OCI-LY3 (cell line): ENCODE measurements at regions not wholly inside any gene's neighbourhood (a gene's known extent, or its start where the extent isn't known, plus 50 kb on each side); places are given as distances from the start of the nearest gene placed in this dataset.
A peak's percentile ranks its signal among the peaks of the same experiment; 100 is the strongest.

Experiments used
- H2AFZ ChIP-seq: fragments of 200-600, 300-600 bp; shearing (Covaris generic); 2 replicates; pipeline ENCODE4 v1.6.0; 2014; ENCODE audit warnings: antibody characterized with exemption, low read depth, low read length
- H3K27ac ChIP-seq: fragments of 200-600, 300-600 bp; sonication (generic); 2 replicates; pipeline ENCODE4 v1.5.1; 2014; ENCODE audit warnings: mild to moderate bottlenecking, low read length, moderate library complexity, mixed read lengths
- H3K27me3 ChIP-seq: fragments of 200-600, 300-600 bp; sonication (generic); 2 replicates; pipeline ENCODE4 v1.6.1; 2014; ENCODE audit warnings: low read depth, low read length, mixed read lengths
- H3K36me3 ChIP-seq: fragments of 200-600, 300-600 bp; sonication (generic); replicated peaks from 2 replicates; pipeline ENCODE3; 2014; ENCODE audit warnings: low read depth, low read length, mixed read lengths
- H3K4me1 ChIP-seq: fragments of 300-600, 200-600 bp; sonication (generic); 2 replicates; pipeline ENCODE4 v1.6.1; 2014; ENCODE audit warnings: low read length, mixed read lengths
- H3K4me2 ChIP-seq: fragments of 200-600, 300-600 bp; sonication (generic); 2 replicates; pipeline ENCODE4 v1.6.1; 2014; ENCODE audit warnings: low read length, mixed read lengths
- H3K4me3 ChIP-seq: fragments of 300-600, 200-600 bp; sonication (generic); 2 replicates; pipeline ENCODE4 v1.5.1; 2014; ENCODE audit warnings: antibody characterized with exemption, mild to moderate bottlenecking, low read length, moderate library complexity
- H3K79me2 ChIP-seq: fragments of 300-600, 200-600 bp; shearing (Covaris generic); 2 replicates; pipeline ENCODE4 v1.6.1; 2014; ENCODE audit warnings: mild to moderate bottlenecking, low read length, mixed read lengths
- H3K9ac ChIP-seq: fragments of 300-600, 200-600 bp; shearing (Covaris generic); 2 replicates; pipeline ENCODE4 v1.6.0; 2014; ENCODE audit warnings: mild to moderate bottlenecking, low read length, moderate library complexity
- H3K9me3 ChIP-seq: fragments of 200-600, 300-600 bp; shearing (Covaris generic); 2 replicates; pipeline ENCODE4 v1.6.1; 2014; ENCODE audit warnings: low read length, mixed read lengths; ENCODE audit not compliant: insufficient read depth
- H4K20me1 ChIP-seq: fragments of 200-600, 300-600 bp; sonication (generic); 2 replicates; pipeline ENCODE4 v1.6.1; 2016; ENCODE audit warnings: low read length, mixed read lengths; ENCODE audit not compliant: insufficient read depth
- EZH2phosphoT487 ChIP-seq: fragments of 200-600 bp; shearing (Covaris generic); IDR thresholded peaks from 2 replicates; pipeline ENCODE4 v1.6.1; 2018; ENCODE audit warnings: antibody characterized with exemption, mixed run types, low read depth
- TF ChIP-seq, protein P1 (sequence below): fragments of 200-600, 300-600 bp; sonication (generic); IDR thresholded peaks from 2 replicates; pipeline ENCODE4 v1.5.1; 2014; ENCODE audit warnings: antibody characterized with exemption, low read length, low read depth

DNA sequence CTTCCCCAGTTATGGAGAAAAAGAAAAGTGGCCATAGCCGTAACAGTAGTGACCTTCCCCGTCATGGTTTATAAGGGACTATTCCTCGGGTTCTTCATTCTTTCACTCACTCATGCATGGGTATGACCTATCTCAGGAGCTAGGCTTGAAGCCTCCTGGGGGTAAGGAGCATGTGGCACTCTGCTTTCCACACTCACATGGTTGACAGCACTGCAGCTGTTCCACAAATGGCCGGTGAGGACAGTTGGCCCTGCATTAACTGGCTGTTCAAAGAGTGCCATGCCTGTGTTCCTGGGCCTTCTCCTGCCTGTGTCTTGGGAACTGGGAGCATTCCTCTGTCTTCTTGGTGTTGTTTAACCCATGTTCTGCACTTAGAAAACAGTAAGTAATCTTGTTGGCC, 66.2 kb upstream of the PNMA1 start:
- H3K36me3 ChIP-seq: no peaks in the 10 kb centered on the region

DNA sequence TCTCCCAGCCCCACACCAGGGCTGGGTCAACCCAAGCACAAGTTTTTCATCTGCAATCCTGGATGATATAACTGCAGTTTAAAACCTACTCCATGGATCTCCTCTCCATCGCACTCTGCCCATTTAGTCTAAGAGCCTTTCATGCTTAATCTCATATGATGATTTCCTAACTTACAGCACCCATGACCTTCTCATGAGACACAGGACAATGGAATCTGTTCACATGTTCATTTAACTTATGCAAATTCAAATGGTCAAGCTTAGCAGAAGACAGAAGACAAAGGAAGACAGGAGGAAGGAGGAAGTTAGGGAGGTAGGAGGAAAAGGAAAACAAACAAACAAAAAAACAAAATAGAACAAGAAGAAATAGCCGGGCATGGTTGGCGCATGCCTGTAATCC, 64.6 kb upstream of the PNMA1 start:
- H3K4me1 ChIP-seq: peaks cover 9% of the 10 kb centered on the region
- H3K4me2 ChIP-seq: no peak overlapping the region
- TF ChIP-seq, protein P1, sequence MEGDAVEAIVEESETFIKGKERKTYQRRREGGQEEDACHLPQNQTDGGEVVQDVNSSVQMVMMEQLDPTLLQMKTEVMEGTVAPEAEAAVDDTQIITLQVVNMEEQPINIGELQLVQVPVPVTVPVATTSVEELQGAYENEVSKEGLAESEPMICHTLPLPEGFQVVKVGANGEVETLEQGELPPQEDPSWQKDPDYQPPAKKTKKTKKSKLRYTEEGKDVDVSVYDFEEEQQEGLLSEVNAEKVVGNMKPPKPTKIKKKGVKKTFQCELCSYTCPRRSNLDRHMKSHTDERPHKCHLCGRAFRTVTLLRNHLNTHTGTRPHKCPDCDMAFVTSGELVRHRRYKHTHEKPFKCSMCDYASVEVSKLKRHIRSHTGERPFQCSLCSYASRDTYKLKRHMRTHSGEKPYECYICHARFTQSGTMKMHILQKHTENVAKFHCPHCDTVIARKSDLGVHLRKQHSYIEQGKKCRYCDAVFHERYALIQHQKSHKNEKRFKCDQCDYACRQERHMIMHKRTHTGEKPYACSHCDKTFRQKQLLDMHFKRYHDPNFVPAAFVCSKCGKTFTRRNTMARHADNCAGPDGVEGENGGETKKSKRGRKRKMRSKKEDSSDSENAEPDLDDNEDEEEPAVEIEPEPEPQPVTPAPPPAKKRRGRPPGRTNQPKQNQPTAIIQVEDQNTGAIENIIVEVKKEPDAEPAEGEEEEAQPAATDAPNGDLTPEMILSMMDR: no peak
- no peak for TF ChIP-seq EZH2phosphoT487
- no peak overlapping the region for H3K9ac ChIP-seq
- no peak overlapping the region for H3K4me3 ChIP-seq
- no peaks in the 10 kb centered on the region for H3K36me3 ChIP-seq
- H4K20me1 ChIP-seq: peaks cover 59% of the 10 kb centered on the region
- H3K27ac ChIP-seq: no peak overlapping the region
- H3K79me2 ChIP-seq: peaks cover 74% of the 10 kb centered on the region
- no peaks in the 10 kb centered on the region for H3K27me3 ChIP-seq
- H3K9me3 ChIP-seq: no peaks in the 10 kb centered on the region
- H2AFZ ChIP-seq: no peak overlapping the region

More for the DNA sequence above, 66.2 kb upstream of the PNMA1 start:
- H3K4me1 ChIP-seq: peaks cover 21% of the 10 kb centered on the region
- H4K20me1 ChIP-seq: peaks cover 62% of the 10 kb centered on the region
- no peak for TF ChIP-seq EZH2phosphoT487
- TF ChIP-seq, protein P1: no peak
- no peak overlapping the region for H3K9ac ChIP-seq
- H2AFZ ChIP-seq: no peak overlapping the region
- no peak overlapping the region for H3K4me3 ChIP-seq
- no peak overlapping the region for H3K27ac ChIP-seq
- H3K9me3 ChIP-seq: no peaks in the 10 kb centered on the region
- no peak overlapping the region for H3K4me2 ChIP-seq
- peaks cover 74% of the 10 kb centered on the region for H3K79me2 ChIP-seq
- no peaks in the 10 kb centered on the region for H3K27me3 ChIP-seq

DNA sequence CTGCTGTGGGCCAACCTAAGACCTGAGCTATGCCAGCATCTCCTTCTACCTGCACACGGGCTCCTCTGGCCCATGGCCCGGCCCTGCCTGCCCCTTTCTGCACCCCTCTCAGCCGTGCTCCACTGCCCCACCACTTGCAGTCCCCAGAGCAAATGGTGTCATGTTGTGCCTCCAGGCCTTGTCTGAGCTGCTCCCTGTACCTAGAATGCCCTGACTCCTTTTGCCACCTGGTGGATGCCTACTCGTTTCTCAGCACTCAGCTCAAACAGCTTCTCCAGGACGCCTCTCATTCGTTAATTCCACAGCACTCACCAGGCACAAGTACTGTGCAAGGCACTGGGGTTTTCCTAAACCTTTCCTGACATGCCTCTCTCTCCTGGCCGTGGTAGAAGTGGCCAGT, 63.2 kb upstream of the PNMA1 start:
- H3K9me3 ChIP-seq: no peaks in the 10 kb centered on the region
- H3K4me3 ChIP-seq: no peak overlapping the region
- H3K4me2 ChIP-seq: no peak overlapping the region
- TF ChIP-seq, protein P1: peak; percentile 27
- TF ChIP-seq EZH2phosphoT487: no peak
- peaks cover 46% of the 10 kb centered on the region for H4K20me1 ChIP-seq
- no peaks in the 10 kb centered on the region for H3K36me3 ChIP-seq
- H3K4me1 ChIP-seq: peaks cover 5% of the 10 kb centered on the region
- no peak overlapping the region for H3K27ac ChIP-seq
- H3K27me3 ChIP-seq: no peaks in the 10 kb centered on the region
- H2AFZ ChIP-seq: no peak overlapping the region
- H3K9ac ChIP-seq: no peak overlapping the region
- peaks cover 73% of the 10 kb centered on the region for H3K79me2 ChIP-seq

DNA sequence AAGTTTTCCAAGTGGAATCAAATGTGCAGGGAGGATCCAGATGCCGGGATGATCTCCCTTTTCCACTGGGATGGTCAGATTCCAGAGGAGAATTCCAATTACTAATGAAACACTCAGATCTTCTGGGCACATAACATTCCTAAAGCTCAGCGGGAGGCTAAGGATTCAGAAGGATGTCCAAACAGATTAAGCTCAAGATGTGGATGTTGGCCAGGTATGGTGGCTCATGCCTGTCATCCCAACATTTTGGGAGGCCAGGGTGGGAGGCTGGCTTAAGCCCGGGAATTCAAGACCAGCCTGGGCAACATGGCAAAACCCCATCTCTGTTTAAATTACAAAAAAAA, 62.0 kb upstream of the PNMA1 start:
- Histone ChIP-seq H3K4me1 (peaks cover 18% of the 10 kb centered on the region), H3K4me2 (no peak overlapping the region), H4K20me1 (peaks cover 45% of the 10 kb centered on the region), H3K9me3 (no peaks in the 10 kb centered on the region), H2AFZ (no peak overlapping the region), H3K9ac (no peak overlapping the region), H3K4me3 (no peak overlapping the region), H3K79me2 (peaks cover 72% of the 10 kb centered on the region), H3K27me3 (no peaks in the 10 kb centered on the region), H3K36me3 (no peaks in the 10 kb centered on the region), H3K27ac (no peak overlapping the region)
- TF ChIP-seq, protein P1: no peak
- TF ChIP-seq EZH2phosphoT487: no peak
